DOHH2 (cell line): ENCODE measurements at regions not wholly inside any gene's neighbourhood (a gene's known extent, or its start where the extent isn't known, plus 50 kb on each side); places are given as distances from the start of the nearest gene placed in this dataset.

Source experiments
- EZH2phosphoT487 ChIP-seq: fragments of 200-600 bp; sonication (generic); IDR thresholded peaks from 2 replicates; pipeline ENCODE4 v1.6.1; 2017; ENCODE audit warnings: borderline replicate concordance, mild to moderate bottlenecking, antibody characterized with exemption, low read length, moderate library complexity, mixed read lengths
- TF ChIP-seq, protein P1 (sequence below): fragments of 200-600 bp; sonication (generic); IDR thresholded peaks from one replicate; pipeline ENCODE4 v1.5.1; 2014; ENCODE audit warnings: antibody characterized with exemption, mild to moderate bottlenecking, low read depth, low read length; ENCODE audit not compliant: poor library complexity, severe bottlenecking

- TF ChIP-seq, protein P1, sequence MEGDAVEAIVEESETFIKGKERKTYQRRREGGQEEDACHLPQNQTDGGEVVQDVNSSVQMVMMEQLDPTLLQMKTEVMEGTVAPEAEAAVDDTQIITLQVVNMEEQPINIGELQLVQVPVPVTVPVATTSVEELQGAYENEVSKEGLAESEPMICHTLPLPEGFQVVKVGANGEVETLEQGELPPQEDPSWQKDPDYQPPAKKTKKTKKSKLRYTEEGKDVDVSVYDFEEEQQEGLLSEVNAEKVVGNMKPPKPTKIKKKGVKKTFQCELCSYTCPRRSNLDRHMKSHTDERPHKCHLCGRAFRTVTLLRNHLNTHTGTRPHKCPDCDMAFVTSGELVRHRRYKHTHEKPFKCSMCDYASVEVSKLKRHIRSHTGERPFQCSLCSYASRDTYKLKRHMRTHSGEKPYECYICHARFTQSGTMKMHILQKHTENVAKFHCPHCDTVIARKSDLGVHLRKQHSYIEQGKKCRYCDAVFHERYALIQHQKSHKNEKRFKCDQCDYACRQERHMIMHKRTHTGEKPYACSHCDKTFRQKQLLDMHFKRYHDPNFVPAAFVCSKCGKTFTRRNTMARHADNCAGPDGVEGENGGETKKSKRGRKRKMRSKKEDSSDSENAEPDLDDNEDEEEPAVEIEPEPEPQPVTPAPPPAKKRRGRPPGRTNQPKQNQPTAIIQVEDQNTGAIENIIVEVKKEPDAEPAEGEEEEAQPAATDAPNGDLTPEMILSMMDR: no peak
- no peak for TF ChIP-seq EZH2phosphoT487
Measured at GRCh38 chr5:106882035-106882434, 788.7 kb downstream of the EFNA5 start.
